ENCODE measurements at regions not wholly inside any gene's neighbourhood (a gene's known extent, or its start where the extent isn't known, plus 50 kb on each side); places are given as distances from the start of the nearest gene placed in this dataset.

DNA sequence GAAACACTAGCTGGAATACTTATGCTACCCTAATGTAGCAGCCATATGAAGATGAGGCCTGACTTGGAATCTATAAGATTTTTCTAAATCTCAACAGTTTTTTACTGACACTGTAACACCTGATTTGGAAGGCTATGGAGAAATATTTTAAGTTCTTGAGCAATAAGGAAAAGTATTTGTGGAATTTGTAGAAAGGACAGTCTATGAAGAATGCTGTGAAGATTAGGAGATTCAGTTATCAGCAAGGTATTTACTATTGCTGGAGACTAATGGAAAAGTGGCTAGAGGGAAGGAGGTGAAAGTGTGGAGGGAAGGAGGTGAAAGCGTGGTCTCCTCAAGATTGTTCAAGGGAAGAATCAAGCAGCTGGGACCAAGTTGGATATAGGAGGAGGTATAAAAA, 190.0 kb upstream of the EMCN start:
- no peak overlapping the region for H2BK5ac ChIP-seq (ENCODE audit: insufficient read length, low read length)
- no peak overlapping the region for H3T11ph ChIP-seq (ENCODE audit: low read length)
- H3K23ac ChIP-seq (ENCODE audit: insufficient read length, low read depth, low read length) = no peak overlapping the region
- Mint-ChIP-seq H3K36me3 (ENCODE audit: insufficient read depth in 1 of 3, low read depth in 3 of 3) (no peaks in the 10 kb centered on the region), H3K27ac (no peak overlapping the region), H3K27me3 (ENCODE audit: low read depth) (no peaks in the 10 kb centered on the region), H3K4me3 (no peak overlapping the region), H3K4me1 (peaks cover 0 to 5% of the 10 kb centered on the region in 2 experiments; a peak in 2 of 4 replicates), H3K9me3 (peaks cover 0 to 3% of the 10 kb centered on the region in 2 experiments; a peak in 1 of 5 replicates)
- H3K4me1 ChIP-seq (ENCODE audit: insufficient read depth, low read length) = no peaks in the 10 kb centered on the region
- H4K91ac ChIP-seq (ENCODE audit: insufficient read length, low read depth, low read length) = no peak overlapping the region
- DNase-seq = no peak
- no peak overlapping the region for H2BK15ac ChIP-seq (ENCODE audit: low read depth, low read length)
- H3K79me1 ChIP-seq (ENCODE audit: insufficient read depth, low read depth, low read length, poor library complexity, severe bottlenecking) = no peaks in the 10 kb centered on the region
- no peaks in the 10 kb centered on the region for H4K20me1 ChIP-seq (ENCODE audit: control insufficient read depth, insufficient read depth, insufficient read length)
- no peaks in the 10 kb centered on the region for H3K9me3 ChIP-seq (ENCODE audit: control insufficient read depth, low read depth, low read length)
- H3K23me2 ChIP-seq (ENCODE audit: insufficient read length, low read depth, low read length, poor library complexity, severe bottlenecking) = no peaks in the 10 kb centered on the region
- H3K14ac ChIP-seq (ENCODE audit: insufficient read depth, low read length) = no peak overlapping the region
- no peak overlapping the region for H3K18ac ChIP-seq (ENCODE audit: insufficient read length, low read depth, low read length)
- H2AK5ac ChIP-seq (ENCODE audit: insufficient read length, low read length) = no peak overlapping the region
- no peak overlapping the region for H3K4me2 ChIP-seq (ENCODE audit: insufficient read depth, insufficient read length, low read length)
- H3K4ac ChIP-seq (ENCODE audit: low read depth, low read length) = no peak overlapping the region
- no peak overlapping the region for H2BK20ac ChIP-seq (ENCODE audit: low read depth, low read length, poor library complexity, severe bottlenecking)
- H3K27me3 ChIP-seq (ENCODE audit: insufficient read depth, low read length) = no peaks in the 10 kb centered on the region
- no CpG with 5 or more reads among the region's 1 CpG for WGBS (ENCODE audit: extremely low coverage, insufficient read length, low lambda C conversion rate)
- H2BK12ac ChIP-seq (ENCODE audit: insufficient read length, low read depth, low read length) = no peak overlapping the region
- no peak overlapping the region for H2AFZ ChIP-seq (ENCODE audit: low read length)
- H4K5ac ChIP-seq (ENCODE audit: insufficient read length, low read depth, low read length) = no peak overlapping the region
- H3K27ac ChIP-seq (ENCODE audit: insufficient read length, low read depth, low read length) = no peak overlapping the region
- H3K9ac ChIP-seq (ENCODE audit: extremely low read depth, insufficient read length, low read length) = no peak overlapping the region
- H3K56ac ChIP-seq (ENCODE audit: insufficient read length, low read depth, low read length) = no peak overlapping the region
- H3K79me2 ChIP-seq (ENCODE audit: insufficient read depth, low read length) = no peaks in the 10 kb centered on the region
- no peak overlapping the region for H2BK120ac ChIP-seq (ENCODE audit: low read depth, low read length, poor library complexity, severe bottlenecking)
- TF ChIP-seq, protein P1, sequence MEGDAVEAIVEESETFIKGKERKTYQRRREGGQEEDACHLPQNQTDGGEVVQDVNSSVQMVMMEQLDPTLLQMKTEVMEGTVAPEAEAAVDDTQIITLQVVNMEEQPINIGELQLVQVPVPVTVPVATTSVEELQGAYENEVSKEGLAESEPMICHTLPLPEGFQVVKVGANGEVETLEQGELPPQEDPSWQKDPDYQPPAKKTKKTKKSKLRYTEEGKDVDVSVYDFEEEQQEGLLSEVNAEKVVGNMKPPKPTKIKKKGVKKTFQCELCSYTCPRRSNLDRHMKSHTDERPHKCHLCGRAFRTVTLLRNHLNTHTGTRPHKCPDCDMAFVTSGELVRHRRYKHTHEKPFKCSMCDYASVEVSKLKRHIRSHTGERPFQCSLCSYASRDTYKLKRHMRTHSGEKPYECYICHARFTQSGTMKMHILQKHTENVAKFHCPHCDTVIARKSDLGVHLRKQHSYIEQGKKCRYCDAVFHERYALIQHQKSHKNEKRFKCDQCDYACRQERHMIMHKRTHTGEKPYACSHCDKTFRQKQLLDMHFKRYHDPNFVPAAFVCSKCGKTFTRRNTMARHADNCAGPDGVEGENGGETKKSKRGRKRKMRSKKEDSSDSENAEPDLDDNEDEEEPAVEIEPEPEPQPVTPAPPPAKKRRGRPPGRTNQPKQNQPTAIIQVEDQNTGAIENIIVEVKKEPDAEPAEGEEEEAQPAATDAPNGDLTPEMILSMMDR (conservative IDR thresholded peaks at IDR 0.05) = no peak
- H4K8ac ChIP-seq (replicated peaks; ENCODE audit: insufficient read length, low read depth, low read length) = no peak overlapping the region

Measured in H9 (cell line).